Thymus (tissue), 11 donors: ENCODE measurements at regions not wholly inside any gene's neighbourhood (a gene's known extent, or its start where the extent isn't known, plus 50 kb on each side); places are given as distances from the start of the nearest gene placed in this dataset.
"Not testable (repeated sequence)": the region's sequence is repeated elsewhere in the genome, so short reads cannot be mapped to it uniquely, and the experiment has no call there.

ENCODE experiments used
- DNase-seq, 9 donors: peaks; one replicate each; pipeline ENCODE4 v3.0.0-alpha.2; 2013; ENCODE audit warnings: low spot score in 9 of 9, low read depth in 6 of 9, missing footprints in 1 of 9
- H3K27ac ChIP-seq, 2 donors: one replicate each; pipeline ENCODE4 v1.5.1; 2013; ENCODE audit warnings: control low read depth in 1 of 2, low read depth in 1 of 2, low read length in 1 of 2, mild to moderate bottlenecking in 1 of 2, moderate library complexity in 1 of 2
- H3K27me3 ChIP-seq, 2 donors: one replicate each; pipeline ENCODE4 v1.5.1; 2013; ENCODE audit warnings: low read length in 1 of 2; ENCODE audit not compliant: control insufficient read depth in 2 of 2, insufficient read depth in 1 of 2
- H3K36me3 ChIP-seq, 2 donors: one replicate each; pipeline ENCODE4 v1.5.1; 2013; ENCODE audit warnings: low read length in 1 of 2, mild to moderate bottlenecking in 1 of 2, moderate library complexity in 1 of 2; ENCODE audit not compliant: control insufficient read depth in 2 of 2, insufficient read depth in 2 of 2
- H3K4me1 ChIP-seq, 2 donors: one replicate each; pipeline ENCODE4 v1.5.1; 2013; ENCODE audit warnings: low read length in 2 of 2; ENCODE audit not compliant: control insufficient read depth in 2 of 2, insufficient read depth in 2 of 2
- H3K4me3 ChIP-seq, 2 donors: one replicate each; pipeline ENCODE4 v1.5.1; 2013; ENCODE audit warnings: low read length in 2 of 2, control low read depth in 1 of 2, mild to moderate bottlenecking in 1 of 2
- H3K9me3 ChIP-seq, 2 donors: one replicate each; pipeline ENCODE4 v1.5.1; 2013; ENCODE audit warnings: low read length in 1 of 2, mild to moderate bottlenecking in 1 of 2; ENCODE audit not compliant: control insufficient read depth in 2 of 2, insufficient read depth in 1 of 2
- WGBS: extraction: QIAGEN DNeasy Blood & Tissue Kit; methylation state at CpG from one replicate; pipeline ENCODE4 v1.1.7; 2013; 5-methylcytosine and 5-hydroxymethylcytosine counted together
- donor health status: healthy.

GRCh38 chr4:135927651-135928050 is 1604.6 kb downstream of the PCDH18 start:
- no peak for DNase-seq
- Histone ChIP-seq H3K4me3 (no peak overlapping the region), H3K9me3 (no peaks in the 10 kb centered on the region), H3K27me3 (no peaks in the 10 kb centered on the region), H3K27ac (no peak overlapping the region), H3K4me1 (no peaks in the 10 kb centered on the region), H3K36me3 (no peaks in the 10 kb centered on the region)

GRCh38 chr4:135921081-135921480 is 1611.2 kb downstream of the PCDH18 start:
- Histone ChIP-seq H3K4me3 (no peak overlapping the region), H3K4me1 (no peaks in the 10 kb centered on the region), H3K36me3 (no peaks in the 10 kb centered on the region), H3K27ac (no peak overlapping the region), H3K9me3 (no peaks in the 10 kb centered on the region), H3K27me3 (no peaks in the 10 kb centered on the region)
- no peak for DNase-seq

- no peaks in the 10 kb centered on the region for H3K4me1 ChIP-seq
- no peak overlapping the region for H3K4me3 ChIP-seq
- H3K36me3 ChIP-seq = no peaks in the 10 kb centered on the region
- DNase-seq = no peak
- H3K27me3 ChIP-seq = no peaks in the 10 kb centered on the region
- WGBS = 91% methylated on average over 1 of the region's 1 CpG
- no peaks in the 10 kb centered on the region for H3K9me3 ChIP-seq
- no peak overlapping the region for H3K27ac ChIP-seq
Measured at GRCh38 chr4:135917011-135917410, 1615.3 kb downstream of the PCDH18 start.

GRCh38 chr4:135900956-135901355 is 1631.3 kb downstream of the PCDH18 start:
- no peaks in the 10 kb centered on the region for H3K27me3 ChIP-seq
- no peak for DNase-seq
- no peaks in the 10 kb centered on the region for H3K4me1 ChIP-seq
- no peak overlapping the region for H3K4me3 ChIP-seq
- H3K27ac ChIP-seq = no peak overlapping the region
- H3K36me3 ChIP-seq = no peaks in the 10 kb centered on the region
- H3K9me3 ChIP-seq = no peaks in the 10 kb centered on the region

GRCh38 chr4:135864304-135864703 is 1662.7 kb upstream of the PABPC4L start:
- WGBS = 50% methylated on average over 10 of the region's 10 CpGs
- not testable (repeated sequence) for H3K4me1 ChIP-seq, H3K9me3 ChIP-seq, H3K36me3 ChIP-seq, H3K4me3 ChIP-seq, DNase-seq, H3K27ac ChIP-seq, H3K27me3 ChIP-seq

- no peaks in the 10 kb centered on the region for H3K4me1 ChIP-seq
- WGBS = 94% methylated on average over 2 of the region's 2 CpGs
- H3K4me3 ChIP-seq = no peak overlapping the region
- H3K9me3 ChIP-seq = no peaks in the 10 kb centered on the region
- H3K27me3 ChIP-seq = no peaks in the 10 kb centered on the region
- H3K36me3 ChIP-seq = no peaks in the 10 kb centered on the region
- no peak for DNase-seq
- H3K27ac ChIP-seq = no peak overlapping the region
Measured at GRCh38 chr4:135840781-135841180, 1639.2 kb upstream of the PABPC4L start.

GRCh38 chr4:135839712-135840111 is 1638.1 kb upstream of the PABPC4L start:
- Histone ChIP-seq H3K4me1 (no peaks in the 10 kb centered on the region), H3K4me3 (no peak overlapping the region)
- DNase-seq = no peak

GRCh38 chr4:135838889-135839288 is 1637.3 kb upstream of the PABPC4L start:
- no peak for DNase-seq
- Histone ChIP-seq H3K4me1 (no peaks in the 10 kb centered on the region), H3K27me3 (no peaks in the 10 kb centered on the region), H3K9me3 (no peaks in the 10 kb centered on the region), H3K27ac (no peak overlapping the region), H3K36me3 (no peaks in the 10 kb centered on the region), H3K4me3 (no peak overlapping the region)
- 89% methylated on average over 1 of the region's 1 CpG for WGBS

More at GRCh38 chr4:135839712-135840111, 1638.1 kb upstream of the PABPC4L start:
- 87% methylated on average over 2 of the region's 2 CpGs for WGBS
- H3K36me3 ChIP-seq = no peaks in the 10 kb centered on the region
- no peak overlapping the region for H3K27ac ChIP-seq
- H3K27me3 ChIP-seq = no peaks in the 10 kb centered on the region
- no peaks in the 10 kb centered on the region for H3K9me3 ChIP-seq

GRCh38 chr4:135834471-135834870 is 1632.9 kb upstream of the PABPC4L start:
- H3K36me3 ChIP-seq = no peaks in the 10 kb centered on the region
- H3K4me3 ChIP-seq = no peak overlapping the region
- DNase-seq = no peak
- H3K9me3 ChIP-seq = no peaks in the 10 kb centered on the region
- 96% methylated on average over 2 of the region's 2 CpGs for WGBS
- H3K27me3 ChIP-seq = no peaks in the 10 kb centered on the region
- no peaks in the 10 kb centered on the region for H3K4me1 ChIP-seq
- H3K27ac ChIP-seq = no peak overlapping the region

- DNase-seq = no peak
- Histone ChIP-seq H3K4me1 (no peaks in the 10 kb centered on the region), H3K9me3 (no peaks in the 10 kb centered on the region), H3K4me3 (no peak overlapping the region), H3K36me3 (no peaks in the 10 kb centered on the region), H3K27ac (no peak overlapping the region), H3K27me3 (no peaks in the 10 kb centered on the region)
- 93% methylated on average over 1 of the region's 1 CpG for WGBS
Measured at GRCh38 chr4:135833529-135833928, 1631.9 kb upstream of the PABPC4L start.
